GM19351 (cell line): ENCODE measurements at regions not wholly inside any gene's neighbourhood (a gene's known extent, or its start where the extent isn't known, plus 50 kb on each side); places are given as distances from the start of the nearest gene placed in this dataset.
A peak's percentile ranks its signal among the peaks of the same experiment; 100 is the strongest.

Experiments used
- ATAC-seq: cut with Tn5 transposase; IDR thresholded peaks from one replicate; pipeline ENCODE4 v1.9.1; 2021; ENCODE audit warnings: mild to moderate bottlenecking, moderate library complexity; ENCODE audit not compliant: unreplicated experiment

- peak; percentile 98 for ATAC-seq
Observed at GRCh38 chr6:2563635-2564034, 187.1 kb downstream of the MYLK4 start.

GRCh38 chr6:2562721-2563451, 187.8 kb downstream of the MYLK4 start:
- no peak for ATAC-seq

- ATAC-seq = no peak
Observed at GRCh38 chr6:2560917-2561698, 189.6 kb downstream of the MYLK4 start.

- no peak for ATAC-seq
Observed at GRCh38 chr6:2560140-2560818, 190.4 kb downstream of the MYLK4 start.

GRCh38 chr6:2558861-2559801, 191.6 kb downstream of the MYLK4 start:
- ATAC-seq = no peak

GRCh38 chr6:2558098-2558680, 192.5 kb downstream of the MYLK4 start:
- no peak for ATAC-seq

- no peak for ATAC-seq
Observed at GRCh38 chr6:2557181-2557720, 193.5 kb downstream of the MYLK4 start.

- ATAC-seq = no peak
Observed at GRCh38 chr6:2556761-2557160, 194.0 kb downstream of the MYLK4 start.

GRCh38 chr6:2554651-2555260, 196.0 kb downstream of the MYLK4 start:
- no peak for ATAC-seq

GRCh38 chr6:2552526-2553154, 198.1 kb downstream of the MYLK4 start:
- ATAC-seq = no peak

GRCh38 chr6:2551705-2552104, 199.0 kb downstream of the MYLK4 start:
- ATAC-seq = no peak

- no peak for ATAC-seq
Observed at GRCh38 chr6:2550247-2550646, 200.5 kb downstream of the MYLK4 start.

GRCh38 chr6:2549834-2550233, 200.9 kb downstream of the MYLK4 start:
- no peak for ATAC-seq

GRCh38 chr6:2547355-2547754, 203.4 kb downstream of the MYLK4 start:
- ATAC-seq = no peak

GRCh38 chr6:2546901-2547300, 203.8 kb downstream of the MYLK4 start:
- ATAC-seq = no peak

GRCh38 chr6:2545383-2546038, 205.2 kb downstream of the MYLK4 start:
- no peak for ATAC-seq

- peak; percentile 22 for ATAC-seq
Observed at GRCh38 chr6:2543321-2543720, 207.4 kb downstream of the MYLK4 start.

GRCh38 chr6:2542858-2543218, 207.9 kb downstream of the MYLK4 start:
- peak; percentile 94 for ATAC-seq
